AML-193 (cell line): ENCODE measurements at regions not wholly inside any gene's neighbourhood (a gene's known extent, or its start where the extent isn't known, plus 50 kb on each side); places are given as distances from the start of the nearest gene placed in this dataset.

Experiments
- DNase-seq, 2 experiments: peaks; one replicate each; lab custom pipeline; 2025; lab: John Stamatoyannopoulos, UW

DNA sequence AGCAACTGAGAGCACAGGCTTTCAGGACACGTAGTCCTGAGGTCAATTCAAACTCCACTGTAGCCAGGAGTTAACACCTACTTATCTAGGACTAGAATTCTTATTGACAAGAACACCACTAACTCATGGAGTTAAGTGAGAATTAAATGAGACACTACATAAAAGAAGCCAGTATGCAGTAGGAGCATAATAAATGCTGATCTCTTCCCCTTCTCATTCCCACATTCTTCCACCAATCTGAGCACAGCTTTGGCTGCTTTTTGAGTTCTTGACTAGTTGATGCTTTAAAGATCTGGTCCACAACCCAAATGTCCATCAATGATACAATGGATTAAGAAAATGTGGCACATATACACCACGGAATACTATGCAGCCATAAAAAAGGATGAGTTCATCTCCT is 55.2 kb downstream of the TTC32 start:
- DNase-seq = no peak

DNA sequence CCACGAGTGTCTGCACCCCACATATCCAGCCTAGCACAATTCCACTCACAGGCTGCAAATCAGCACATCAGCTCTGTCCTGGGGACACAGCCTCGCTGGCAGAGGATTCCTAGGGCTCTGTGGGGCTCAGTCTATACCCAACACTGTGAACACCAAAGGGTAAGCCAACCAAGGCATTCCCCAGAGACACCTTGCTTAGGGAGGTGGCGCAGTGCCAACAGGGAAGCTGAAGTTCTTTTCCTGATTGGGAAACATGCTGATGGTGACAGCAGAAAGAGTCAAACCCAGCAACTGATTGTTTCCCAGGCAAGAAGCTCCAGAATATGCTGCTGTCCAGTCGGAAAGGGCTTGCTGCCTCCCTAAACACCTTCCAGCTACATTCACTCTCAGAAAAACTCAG is 55.8 kb downstream of the TTC32 start:
- DNase-seq = no peak

DNA sequence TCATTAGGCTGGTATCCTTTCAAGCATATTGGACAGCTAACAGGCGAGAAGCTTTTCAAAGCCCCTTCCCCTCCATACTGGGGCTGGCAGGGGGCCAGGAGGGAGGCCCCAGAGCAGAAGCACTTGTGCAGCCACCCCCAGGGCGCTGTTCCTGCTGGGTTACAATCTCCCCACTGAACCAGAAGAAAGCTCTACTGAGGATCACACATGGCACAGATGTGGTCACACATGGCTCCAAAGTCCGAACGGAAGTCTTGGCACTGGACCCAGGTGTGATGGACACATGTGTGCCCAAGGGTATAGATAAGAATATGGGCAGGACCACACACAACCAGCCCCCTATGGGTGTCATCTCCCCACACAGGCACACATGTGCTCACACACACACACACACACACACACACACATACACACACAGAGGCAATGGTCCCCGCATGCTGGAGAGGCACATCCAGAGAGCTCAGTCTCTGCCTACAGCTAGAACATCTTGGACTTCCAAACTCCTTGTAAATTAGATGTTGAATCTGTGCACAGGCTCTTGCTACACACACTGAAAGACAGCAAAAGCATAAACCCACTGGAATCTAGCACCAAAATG is 56.4 kb downstream of the TTC32 start:
- DNase-seq = no peak

DNA sequence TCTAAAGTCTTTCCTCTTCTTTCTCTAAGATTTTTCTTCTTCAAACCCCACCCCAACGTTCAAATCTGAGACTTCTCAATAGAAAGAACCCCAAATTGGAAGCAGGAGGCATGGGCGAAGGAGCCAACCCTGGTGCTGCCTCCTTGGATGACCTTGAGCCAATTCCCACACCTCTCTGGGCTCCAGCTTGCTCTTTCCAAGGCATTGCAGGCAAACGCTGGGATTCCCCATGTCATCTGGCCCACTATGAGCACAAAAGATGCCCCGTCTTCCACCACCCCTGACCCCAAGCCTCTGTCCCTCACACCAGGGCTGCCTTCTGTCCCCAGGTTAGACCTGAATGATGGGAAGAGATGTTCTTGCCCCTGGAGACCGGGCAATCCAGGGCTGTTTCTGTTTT is 57.0 kb downstream of the TTC32 start:
- DNase-seq = no peak

DNA sequence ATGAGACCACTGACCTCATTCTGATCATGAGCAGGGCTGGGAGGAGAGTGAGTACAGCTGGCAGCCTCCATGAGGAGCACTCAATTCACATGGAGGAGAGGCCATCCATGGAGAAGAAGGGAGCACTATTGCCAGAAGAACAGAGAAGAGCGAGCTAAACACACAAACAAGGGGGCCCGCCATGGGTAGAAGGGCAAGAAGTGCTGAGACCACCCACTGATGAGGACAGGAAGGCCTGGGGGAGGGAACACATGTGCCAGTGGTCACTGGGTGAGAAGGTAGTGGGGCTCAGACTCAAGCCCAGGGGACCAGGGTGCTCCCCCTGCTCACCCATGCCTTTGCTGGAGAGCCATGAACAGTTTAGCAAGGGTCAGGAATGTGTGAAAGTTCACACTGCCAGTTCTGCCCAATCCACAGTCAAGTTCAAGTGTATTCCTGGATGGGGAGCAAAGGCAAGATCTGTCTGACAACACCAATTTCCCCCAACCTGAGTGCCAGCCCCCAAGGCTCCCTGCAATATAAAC is 57.7 kb downstream of the TTC32 start:
- no peak for DNase-seq

DNA sequence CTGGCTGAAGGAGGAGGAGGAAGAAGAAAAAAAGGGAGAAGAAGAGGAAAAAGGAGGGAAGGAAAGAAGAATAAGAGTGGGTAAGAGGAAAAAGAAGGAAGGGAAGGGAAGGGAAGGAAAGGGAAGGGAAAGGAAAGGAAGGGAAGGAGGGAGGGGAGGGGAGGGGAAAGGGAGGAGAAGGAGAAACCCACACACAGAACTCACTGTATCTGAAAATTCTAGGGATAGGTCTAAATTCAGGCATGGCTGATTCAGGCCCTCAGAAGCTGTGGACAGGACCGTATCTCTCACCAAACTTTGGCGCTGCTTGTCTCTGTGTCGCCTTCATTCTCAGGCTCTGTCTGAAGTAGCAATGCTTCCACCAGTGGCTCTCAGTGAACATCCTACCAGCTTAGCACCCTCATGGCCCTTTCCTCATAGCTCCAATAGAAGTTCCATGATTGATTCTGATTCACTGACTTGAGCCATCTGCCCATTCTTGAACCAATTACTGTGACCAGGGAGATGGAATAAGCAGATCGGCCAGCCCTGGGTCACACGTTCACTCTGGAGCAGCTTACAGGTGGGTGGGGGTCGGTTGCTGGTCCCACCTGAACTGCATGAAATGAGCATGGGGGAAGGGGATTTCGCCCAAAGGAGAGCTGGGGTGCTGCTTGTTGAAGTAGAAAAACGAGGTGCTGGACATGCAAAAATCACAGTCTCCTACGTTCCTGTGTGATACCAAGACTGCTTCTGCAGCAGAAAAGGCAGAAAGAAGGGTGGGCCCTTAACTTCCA is 59.7 kb downstream of the TTC32 start:
- no peak for DNase-seq

DNA sequence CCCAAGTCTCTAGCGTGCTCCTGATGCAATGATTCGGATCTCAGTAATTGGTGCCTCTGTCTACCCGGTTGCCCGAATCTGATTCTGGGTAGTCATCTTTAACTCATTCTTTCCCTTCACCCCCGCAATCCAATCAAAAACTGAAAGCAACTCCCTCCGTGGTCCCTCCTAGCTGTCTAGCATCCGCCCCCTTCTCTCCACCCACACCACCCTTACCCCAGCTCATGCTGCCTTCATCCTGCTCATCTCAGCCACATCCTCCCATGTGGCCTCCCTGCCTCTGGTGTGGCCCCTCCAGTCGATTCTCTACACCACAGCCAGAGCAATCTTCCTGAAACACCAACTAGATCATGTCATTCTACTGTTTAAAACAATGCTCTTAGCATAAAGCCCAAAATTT is 62.3 kb downstream of the TTC32 start:
- DNase-seq = no peak

DNA sequence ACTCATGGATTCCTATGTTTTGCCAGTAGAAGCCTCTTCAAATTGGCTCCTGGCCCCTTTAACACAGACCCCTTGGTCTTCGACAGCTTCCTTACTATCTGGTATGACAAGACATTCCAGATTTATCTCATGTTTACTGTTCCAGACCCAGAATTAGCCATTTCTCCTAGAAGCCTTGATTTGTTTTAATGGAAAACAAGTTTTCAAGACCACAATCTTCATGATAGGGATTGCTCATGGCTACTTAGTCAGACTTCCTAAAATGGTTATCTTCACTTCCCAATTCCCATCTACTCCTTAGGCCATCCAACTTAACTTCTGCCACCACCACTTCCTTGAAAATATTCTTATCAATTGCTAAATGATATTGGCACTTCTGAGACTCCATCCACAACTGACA is 63.2 kb downstream of the TTC32 start:
- no peak for DNase-seq

DNA sequence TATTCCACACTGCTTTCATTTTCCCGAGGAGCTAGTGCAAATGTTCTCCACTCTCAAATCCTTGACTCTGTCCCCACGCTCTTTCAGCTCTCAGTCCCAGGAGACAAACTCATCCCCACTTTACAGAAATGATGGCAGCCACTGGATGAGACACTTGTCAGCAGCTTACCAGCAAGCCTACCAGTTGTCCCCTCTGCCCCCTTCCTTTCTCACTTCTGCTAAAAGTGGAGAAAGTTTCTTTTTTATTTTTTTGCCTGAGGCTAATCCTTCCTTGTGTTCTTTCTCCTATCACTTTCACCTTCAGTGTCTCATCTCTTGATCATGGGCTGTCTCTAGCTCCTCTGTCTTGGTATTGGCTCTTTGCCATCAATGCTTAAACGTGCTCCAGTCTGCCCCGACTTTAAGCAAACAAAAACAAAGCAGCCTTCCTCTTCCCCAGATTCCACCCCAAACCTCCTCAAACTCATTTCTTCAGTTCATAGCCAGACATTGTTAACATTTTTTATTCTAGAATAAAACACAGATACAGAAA is 64.5 kb downstream of the TTC32 start:
- DNase-seq = no peak

DNA sequence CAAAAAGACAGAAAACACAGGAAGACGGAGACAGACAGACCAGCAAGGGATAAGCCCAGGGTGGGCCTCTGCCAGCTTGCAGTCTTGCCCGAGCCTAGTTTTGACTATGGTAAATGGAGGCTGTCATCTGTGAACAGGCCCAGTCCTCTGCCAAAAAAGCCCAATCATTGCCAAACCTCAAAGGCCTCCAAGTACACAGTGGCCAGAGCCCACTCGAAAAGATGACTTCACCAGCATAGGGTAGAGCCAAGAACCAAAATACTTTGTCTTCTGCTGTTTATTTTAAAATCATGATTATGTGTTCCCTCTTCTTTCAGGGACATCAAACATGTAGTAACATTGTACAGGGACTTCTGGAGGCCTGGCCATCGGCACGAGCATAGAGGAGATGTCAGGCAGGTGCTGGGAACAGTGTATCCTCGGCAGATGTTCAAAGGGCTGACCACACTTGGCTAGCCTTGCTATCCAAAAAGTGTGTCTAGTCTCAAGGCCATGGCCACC is 66.0 kb downstream of the TTC32 start:
- no peak for DNase-seq

DNA sequence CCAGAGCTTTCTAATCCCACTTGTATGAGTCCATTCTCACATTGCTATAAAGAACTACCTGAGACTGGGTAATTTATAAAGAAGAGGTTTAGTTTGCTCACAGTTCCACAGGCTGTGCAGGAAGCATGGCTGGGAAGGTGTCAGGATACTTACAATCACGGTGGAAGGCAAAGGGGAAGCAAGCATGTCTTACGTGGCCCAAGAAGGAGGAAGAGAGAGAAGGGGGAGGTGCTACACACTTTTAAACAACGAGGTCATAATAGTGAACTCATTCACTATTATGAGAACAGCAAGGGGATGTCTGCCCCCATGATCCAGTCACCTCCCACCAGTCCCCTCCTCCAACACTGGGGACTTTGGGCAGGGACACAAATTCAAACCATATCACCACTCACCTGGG is 67.8 kb downstream of the TTC32 start:
- no peak for DNase-seq

DNA sequence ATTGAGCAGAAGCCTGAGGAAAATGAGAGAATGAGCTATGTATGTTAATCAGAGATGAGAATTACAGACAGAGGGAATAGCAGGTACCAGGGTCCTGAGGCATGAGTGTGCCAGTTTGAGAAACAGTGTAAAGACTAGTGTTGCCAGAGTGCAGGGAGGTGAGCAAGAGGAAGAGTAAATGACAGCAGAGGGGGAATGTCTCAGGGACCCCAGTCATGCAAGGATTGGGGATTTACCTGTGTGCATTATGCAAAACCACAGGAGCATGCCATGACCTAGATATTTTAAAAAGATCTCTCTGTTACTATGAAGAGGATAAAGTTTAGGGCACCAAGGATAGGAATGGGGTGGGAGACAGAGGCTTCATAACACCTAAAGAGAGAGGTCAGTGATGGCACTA is 72.1 kb downstream of the TTC32 start:
- no peak for DNase-seq

DNA sequence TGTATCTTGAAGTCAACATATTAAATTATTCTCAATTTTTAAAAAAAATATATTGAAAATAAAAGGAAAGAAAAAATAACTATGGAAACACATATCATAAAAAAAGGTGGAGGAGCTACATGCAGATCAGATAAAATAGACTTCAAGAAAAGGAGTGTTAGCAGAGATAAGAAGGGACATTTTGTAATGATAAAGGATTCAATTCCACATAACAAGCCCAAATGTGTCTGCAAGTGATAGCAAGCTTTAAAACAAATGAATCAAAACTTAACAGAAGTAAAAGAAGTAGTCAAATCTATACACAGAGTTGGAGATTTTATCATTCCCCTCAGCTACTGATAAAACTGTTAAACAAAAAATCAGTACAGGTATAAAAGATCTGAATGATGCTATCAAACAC is 74.9 kb downstream of the TTC32 start:
- no peak for DNase-seq

DNA sequence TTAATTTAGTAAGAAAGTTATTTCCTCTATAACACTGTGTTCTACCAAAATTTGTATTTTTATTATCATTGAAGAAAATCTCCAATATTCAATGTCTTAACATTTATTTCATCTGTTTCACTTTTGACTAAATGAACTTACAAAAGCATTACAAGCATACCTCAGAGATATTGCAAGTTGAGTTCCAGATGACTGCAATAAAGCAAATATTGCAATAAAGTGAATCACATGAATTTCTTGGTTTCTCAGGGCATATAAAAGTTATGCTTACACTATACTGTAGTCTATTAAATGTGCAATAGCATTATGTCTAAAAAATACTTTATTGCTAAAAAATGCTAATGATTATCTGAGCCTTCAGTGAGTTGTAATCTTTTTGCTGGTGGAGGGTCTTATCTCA is 78.3 kb downstream of the TTC32 start:
- DNase-seq = no peak

DNA sequence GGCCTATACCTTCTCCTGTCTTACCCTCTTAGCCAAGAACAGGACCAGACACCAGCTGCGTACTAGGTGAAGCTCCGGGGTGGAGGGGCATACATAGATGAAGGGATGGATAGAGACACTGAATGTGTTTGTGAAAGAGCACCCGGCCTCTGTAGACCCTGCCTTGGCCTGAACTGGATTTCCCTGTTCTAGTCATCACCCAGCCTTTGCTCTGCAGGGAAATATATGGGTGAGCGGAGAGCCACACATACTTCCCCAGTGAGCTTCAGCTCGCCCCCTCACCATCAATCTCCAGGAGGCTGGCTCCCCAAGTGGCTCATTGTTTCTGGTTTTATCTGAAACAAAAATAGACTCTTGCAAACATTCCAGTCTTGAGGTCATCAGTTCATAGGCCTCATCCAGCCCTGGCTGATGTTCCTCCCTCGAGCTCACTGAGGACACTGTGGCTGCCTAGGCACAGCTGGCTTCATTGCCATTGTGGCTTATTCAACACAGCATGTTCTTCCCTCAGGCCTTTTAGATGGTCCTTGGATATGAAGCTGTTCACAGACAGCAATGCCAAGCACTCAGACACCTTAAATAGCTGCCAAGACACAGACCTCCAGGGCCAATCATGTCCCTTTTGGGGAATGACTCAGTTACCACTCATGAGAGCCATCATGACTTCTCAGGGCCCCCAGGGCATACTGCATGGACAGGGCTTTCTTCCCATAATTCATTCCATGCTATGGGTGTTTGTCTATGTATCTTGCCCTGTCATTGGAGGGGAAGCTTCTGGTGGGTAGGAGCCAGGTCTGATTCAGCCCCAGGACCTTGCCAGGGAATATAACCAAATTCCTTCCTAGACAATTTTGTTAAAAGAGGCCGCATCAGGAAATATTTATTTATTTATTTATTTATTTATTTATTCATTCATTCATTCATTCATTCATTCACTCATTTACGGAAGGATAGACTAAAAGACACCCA is 82.4 kb downstream of the TTC32 start:
- DNase-seq = no peak

DNA sequence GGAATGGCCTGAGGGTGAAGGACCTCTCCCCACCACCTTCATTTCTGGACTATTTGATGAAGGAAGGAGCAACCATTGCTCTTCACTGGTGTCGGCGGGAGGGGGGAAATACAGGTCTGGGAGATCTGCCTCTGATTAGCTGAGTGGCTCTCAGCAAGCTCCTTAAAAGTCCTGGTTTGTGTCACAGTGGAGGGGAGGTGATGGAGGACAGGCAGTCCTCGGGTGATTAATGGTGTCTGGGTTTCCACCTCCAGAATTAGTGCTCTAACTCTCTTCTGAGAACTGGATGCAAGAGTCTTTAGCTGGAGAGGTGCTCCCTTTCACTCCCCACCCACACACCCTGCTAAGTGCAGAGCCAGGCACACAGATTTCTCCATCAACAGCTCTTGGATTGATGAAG is 83.2 kb downstream of the TTC32 start:
- no peak for DNase-seq

DNA sequence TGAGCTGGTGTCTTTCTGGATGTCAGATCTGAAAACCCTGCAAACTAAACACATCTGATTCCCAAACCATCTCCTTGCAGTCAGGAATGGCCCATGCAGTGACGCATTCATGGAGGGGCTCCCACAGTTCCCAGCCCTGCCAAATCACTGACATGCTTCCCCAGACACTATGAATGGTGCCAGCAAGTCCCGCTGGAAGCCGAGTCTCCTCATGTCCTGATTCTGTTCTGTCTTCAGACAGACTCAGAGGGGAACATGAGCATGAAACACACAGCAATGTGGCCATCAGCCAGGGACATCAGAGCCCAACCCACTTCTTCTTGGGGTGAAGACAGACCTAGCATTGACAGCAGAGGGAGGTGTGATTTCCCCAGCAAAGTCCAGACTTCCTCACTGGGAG is 83.7 kb downstream of the TTC32 start:
- DNase-seq = no peak

DNA sequence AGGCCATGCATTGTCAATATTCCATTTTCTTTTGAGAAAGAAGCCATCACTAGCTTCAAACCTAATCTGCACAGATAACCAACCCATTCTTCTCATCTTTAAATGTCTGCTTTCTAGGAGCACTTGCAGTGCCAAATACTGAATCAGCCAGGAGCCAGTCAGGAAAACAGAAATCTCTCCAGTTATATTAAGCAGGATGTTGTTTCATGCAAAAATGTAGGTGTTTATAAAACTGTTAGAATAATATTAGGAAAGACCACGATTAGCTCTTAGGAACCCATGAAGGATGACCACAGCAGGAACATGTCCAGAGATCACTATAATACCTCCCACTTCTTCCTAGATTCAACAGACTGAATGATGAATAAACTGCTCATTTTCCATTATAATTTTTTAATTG is 86.0 kb downstream of the TTC32 start:
- DNase-seq = no peak

DNA sequence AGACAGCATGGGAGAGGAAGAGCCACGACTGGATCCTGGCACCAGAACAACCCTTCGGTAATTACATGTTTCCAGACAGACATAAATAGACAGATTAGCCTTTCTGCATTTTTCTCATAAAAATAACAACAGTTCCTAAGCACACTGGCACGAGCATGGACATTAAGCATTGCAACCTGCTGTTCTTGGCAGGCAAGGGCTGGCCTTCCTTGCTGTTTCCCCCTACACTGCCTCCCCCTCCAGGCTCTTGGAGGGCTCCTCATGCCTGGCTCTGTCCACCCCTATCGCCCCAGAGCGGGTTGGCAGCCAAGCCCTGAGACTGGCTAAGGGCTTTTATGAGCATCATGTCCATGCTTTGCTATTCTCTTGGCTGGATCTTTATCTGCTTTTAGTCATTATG is 89.6 kb downstream of the TTC32 start:
- no peak for DNase-seq

DNA sequence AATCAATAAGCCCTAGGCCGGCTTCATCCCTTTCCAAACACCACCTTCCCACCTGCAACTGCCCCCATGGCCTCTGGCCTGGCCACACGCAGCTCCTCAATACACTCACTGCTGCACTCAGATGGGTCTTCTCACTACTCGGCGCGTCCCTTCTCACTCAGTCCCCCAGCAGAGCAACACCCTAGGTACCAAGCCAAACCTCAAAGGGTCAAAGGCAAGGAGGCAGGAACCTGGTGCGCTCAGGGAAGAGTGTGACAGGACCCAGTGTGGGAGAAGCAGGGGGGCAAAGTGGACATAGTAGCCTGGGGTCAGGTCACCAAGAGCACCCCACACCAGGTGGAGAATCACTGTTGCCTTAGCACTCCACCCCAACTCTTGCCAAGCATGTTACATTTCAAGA is 90.6 kb downstream of the TTC32 start:
- DNase-seq = no peak

DNA sequence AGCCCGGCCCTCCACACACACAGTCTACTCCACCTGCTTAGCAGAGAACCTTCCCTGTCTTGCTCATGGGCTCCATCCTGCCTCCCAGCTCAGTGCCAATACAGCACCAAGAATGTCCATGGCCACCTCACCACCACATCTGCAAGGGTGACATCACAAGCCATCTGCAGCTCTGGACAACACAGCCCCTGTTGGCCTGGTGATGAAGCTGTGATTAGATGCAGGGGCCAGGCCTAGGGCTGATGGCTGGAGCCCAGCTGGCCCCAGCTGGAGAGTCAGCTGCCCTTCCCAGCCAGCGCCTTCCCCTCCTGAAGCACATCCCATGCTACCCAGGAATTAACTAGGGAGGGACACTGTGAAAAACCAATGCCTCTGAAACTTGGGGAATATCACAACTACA is 91.1 kb downstream of the TTC32 start:
- DNase-seq = no peak

DNA sequence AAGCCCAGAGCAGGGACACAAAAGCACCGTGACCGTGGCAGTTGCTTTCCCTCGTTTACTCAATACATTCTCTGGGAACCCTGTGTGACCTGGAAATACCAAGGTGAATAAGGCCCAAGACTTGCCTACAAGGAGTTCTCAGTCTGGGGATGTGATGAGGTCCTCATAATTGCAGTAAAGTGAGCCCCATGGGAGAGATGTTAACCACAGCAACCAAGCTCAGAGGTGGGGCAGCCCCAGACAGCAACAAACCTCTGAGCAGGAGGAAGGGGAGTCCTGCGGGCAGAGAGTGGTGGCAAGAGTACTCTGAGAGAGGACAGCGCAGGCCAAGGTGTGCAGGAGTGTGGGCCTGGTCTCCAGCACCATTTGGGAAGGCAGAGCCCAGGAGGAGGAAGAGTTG is 91.6 kb downstream of the TTC32 start:
- no peak for DNase-seq
